ENCODE measurements at regions not wholly inside any gene's neighbourhood (a gene's known extent, or its start where the extent isn't known, plus 50 kb on each side); places are given as distances from the start of the nearest gene placed in this dataset.

- Histone ChIP-seq H2AFZ (ENCODE audit: low read length, unreplicated experiment) (no peak overlapping the region), H3K4me1 (ENCODE audit: control insufficient read depth, insufficient read depth, low read length, unreplicated experiment) (no peaks in the 10 kb centered on the region), H3K4me3 (ENCODE audit: low read depth, low read length) (no peak overlapping the region), H3K36me3 (ENCODE audit: insufficient read depth, low read length) (no peaks in the 10 kb centered on the region), H3K27me3 (ENCODE audit: insufficient read depth, low read length) (no peaks in the 10 kb centered on the region), H3K79me2 (ENCODE audit: control insufficient read depth, insufficient read depth, low read length, unreplicated experiment) (no peaks in the 10 kb centered on the region), H3K27ac (ENCODE audit: low read depth, low read length) (no peak overlapping the region)
These were observed 816.3 kb downstream of the DHX35 start for GRCh38 chr20:39778431-39778830.

GRCh38 chr20:39777610-39778009, 815.5 kb downstream of the DHX35 start:
- H3K4me1 ChIP-seq (ENCODE audit: control insufficient read depth, insufficient read depth, low read length, unreplicated experiment), result no peaks in the 10 kb centered on the region
- H3K27me3 ChIP-seq (ENCODE audit: insufficient read depth, low read length), result no peaks in the 10 kb centered on the region
- H3K4me3 ChIP-seq (ENCODE audit: low read depth, low read length), result no peak overlapping the region
- no peaks in the 10 kb centered on the region for H3K36me3 ChIP-seq (ENCODE audit: insufficient read depth, low read length)
- no peak overlapping the region for H2AFZ ChIP-seq (ENCODE audit: low read length, unreplicated experiment)
- H3K79me2 ChIP-seq (ENCODE audit: control insufficient read depth, insufficient read depth, low read length, unreplicated experiment), result no peaks in the 10 kb centered on the region
- H3K27ac ChIP-seq (ENCODE audit: low read depth, low read length), result no peak overlapping the region

GRCh38 chr20:39775110-39775509, 813.0 kb downstream of the DHX35 start:
- Histone ChIP-seq H3K79me2 (ENCODE audit: control insufficient read depth, insufficient read depth, low read length, unreplicated experiment) (no peaks in the 10 kb centered on the region), H3K4me3 (ENCODE audit: low read depth, low read length) (no peak overlapping the region), H3K36me3 (ENCODE audit: insufficient read depth, low read length) (no peaks in the 10 kb centered on the region), H3K4me1 (ENCODE audit: control insufficient read depth, insufficient read depth, low read length, unreplicated experiment) (no peaks in the 10 kb centered on the region), H2AFZ (ENCODE audit: low read length, unreplicated experiment) (no peak overlapping the region), H3K27me3 (ENCODE audit: insufficient read depth, low read length) (no peaks in the 10 kb centered on the region), H3K27ac (ENCODE audit: low read depth, low read length) (no peak overlapping the region)

GRCh38 chr20:39773380-39774000, 811.3 kb downstream of the DHX35 start:
- no peaks in the 10 kb centered on the region for H3K4me1 ChIP-seq (ENCODE audit: control insufficient read depth, insufficient read depth, low read length, unreplicated experiment)
- no peak overlapping the region for H3K4me3 ChIP-seq (ENCODE audit: low read depth, low read length)
- no peaks in the 10 kb centered on the region for H3K79me2 ChIP-seq (ENCODE audit: control insufficient read depth, insufficient read depth, low read length, unreplicated experiment)
- no peak overlapping the region for H2AFZ ChIP-seq (ENCODE audit: low read length, unreplicated experiment)
- no peaks in the 10 kb centered on the region for H3K27me3 ChIP-seq (ENCODE audit: insufficient read depth, low read length)
- H3K27ac ChIP-seq (ENCODE audit: low read depth, low read length), result no peak overlapping the region
- H3K36me3 ChIP-seq (ENCODE audit: insufficient read depth, low read length), result no peaks in the 10 kb centered on the region

- H3K36me3 ChIP-seq (ENCODE audit: insufficient read depth, low read length), result no peaks in the 10 kb centered on the region
- H2AFZ ChIP-seq (ENCODE audit: low read length, unreplicated experiment), result no peak overlapping the region
- H3K4me3 ChIP-seq (ENCODE audit: low read depth, low read length), result no peak overlapping the region
- H3K4me1 ChIP-seq (ENCODE audit: control insufficient read depth, insufficient read depth, low read length, unreplicated experiment), result no peaks in the 10 kb centered on the region
- H3K27ac ChIP-seq (ENCODE audit: low read depth, low read length), result no peak overlapping the region
- no peaks in the 10 kb centered on the region for H3K79me2 ChIP-seq (ENCODE audit: control insufficient read depth, insufficient read depth, low read length, unreplicated experiment)
- no peaks in the 10 kb centered on the region for H3K27me3 ChIP-seq (ENCODE audit: insufficient read depth, low read length)
These were observed 805.2 kb downstream of the DHX35 start for GRCh38 chr20:39767352-39767751.

GRCh38 chr20:39766333-39766732, 804.2 kb downstream of the DHX35 start:
- H3K36me3 ChIP-seq (ENCODE audit: insufficient read depth, low read length), result no peaks in the 10 kb centered on the region
- no peaks in the 10 kb centered on the region for H3K4me1 ChIP-seq (ENCODE audit: control insufficient read depth, insufficient read depth, low read length, unreplicated experiment)
- H2AFZ ChIP-seq (ENCODE audit: low read length, unreplicated experiment), result no peak overlapping the region
- no peaks in the 10 kb centered on the region for H3K79me2 ChIP-seq (ENCODE audit: control insufficient read depth, insufficient read depth, low read length, unreplicated experiment)
- H3K4me3 ChIP-seq (ENCODE audit: low read depth, low read length), result no peak overlapping the region
- H3K27ac ChIP-seq (ENCODE audit: low read depth, low read length), result no peak overlapping the region
- no peaks in the 10 kb centered on the region for H3K27me3 ChIP-seq (ENCODE audit: insufficient read depth, low read length)

- Histone ChIP-seq H3K27me3 (ENCODE audit: insufficient read depth, low read length) (no peaks in the 10 kb centered on the region), H2AFZ (ENCODE audit: low read length, unreplicated experiment) (no peak overlapping the region), H3K27ac (ENCODE audit: low read depth, low read length) (no peak overlapping the region), H3K4me1 (ENCODE audit: control insufficient read depth, insufficient read depth, low read length, unreplicated experiment) (no peaks in the 10 kb centered on the region), H3K36me3 (ENCODE audit: insufficient read depth, low read length) (no peaks in the 10 kb centered on the region), H3K79me2 (ENCODE audit: control insufficient read depth, insufficient read depth, low read length, unreplicated experiment) (no peaks in the 10 kb centered on the region), H3K4me3 (ENCODE audit: low read depth, low read length) (no peak overlapping the region)
These were observed 800.6 kb downstream of the DHX35 start for GRCh38 chr20:39762716-39763115.

GRCh38 chr20:39758876-39759275, 796.7 kb downstream of the DHX35 start:
- H3K36me3 ChIP-seq (ENCODE audit: insufficient read depth, low read length), result no peaks in the 10 kb centered on the region
- H3K4me3 ChIP-seq (ENCODE audit: low read depth, low read length), result no peak overlapping the region
- no peak overlapping the region for H2AFZ ChIP-seq (ENCODE audit: low read length, unreplicated experiment)
- no peaks in the 10 kb centered on the region for H3K27me3 ChIP-seq (ENCODE audit: insufficient read depth, low read length)
- H3K4me1 ChIP-seq (ENCODE audit: control insufficient read depth, insufficient read depth, low read length, unreplicated experiment), result no peaks in the 10 kb centered on the region
- no peak overlapping the region for H3K27ac ChIP-seq (ENCODE audit: low read depth, low read length)
- H3K79me2 ChIP-seq (ENCODE audit: control insufficient read depth, insufficient read depth, low read length, unreplicated experiment), result no peaks in the 10 kb centered on the region

- Histone ChIP-seq H3K36me3 (ENCODE audit: insufficient read depth, low read length) (no peaks in the 10 kb centered on the region), H3K27me3 (ENCODE audit: insufficient read depth, low read length) (no peaks in the 10 kb centered on the region), H2AFZ (ENCODE audit: low read length, unreplicated experiment) (no peak overlapping the region), H3K79me2 (ENCODE audit: control insufficient read depth, insufficient read depth, low read length, unreplicated experiment) (no peaks in the 10 kb centered on the region), H3K27ac (ENCODE audit: low read depth, low read length) (no peak overlapping the region), H3K4me1 (ENCODE audit: control insufficient read depth, insufficient read depth, low read length, unreplicated experiment) (no peaks in the 10 kb centered on the region), H3K4me3 (ENCODE audit: low read depth, low read length) (no peak overlapping the region)
These were observed 794.7 kb downstream of the DHX35 start for GRCh38 chr20:39756828-39757227.

GRCh38 chr20:39756369-39756768, 794.2 kb downstream of the DHX35 start:
- Histone ChIP-seq H3K27ac (ENCODE audit: low read depth, low read length) (no peak overlapping the region), H3K4me3 (ENCODE audit: low read depth, low read length) (no peak overlapping the region), H3K27me3 (ENCODE audit: insufficient read depth, low read length) (no peaks in the 10 kb centered on the region), H2AFZ (ENCODE audit: low read length, unreplicated experiment) (no peak overlapping the region), H3K79me2 (ENCODE audit: control insufficient read depth, insufficient read depth, low read length, unreplicated experiment) (no peaks in the 10 kb centered on the region), H3K36me3 (ENCODE audit: insufficient read depth, low read length) (no peaks in the 10 kb centered on the region), H3K4me1 (ENCODE audit: control insufficient read depth, insufficient read depth, low read length, unreplicated experiment) (no peaks in the 10 kb centered on the region)

GRCh38 chr20:39752262-39752876, 790.2 kb downstream of the DHX35 start:
- H3K27ac ChIP-seq (ENCODE audit: low read depth, low read length), result no peak overlapping the region
- no peak overlapping the region for H2AFZ ChIP-seq (ENCODE audit: low read length, unreplicated experiment)
- H3K4me3 ChIP-seq (ENCODE audit: low read depth, low read length), result no peak overlapping the region
- no peaks in the 10 kb centered on the region for H3K27me3 ChIP-seq (ENCODE audit: insufficient read depth, low read length)
- H3K79me2 ChIP-seq (ENCODE audit: control insufficient read depth, insufficient read depth, low read length, unreplicated experiment), result no peaks in the 10 kb centered on the region
- H3K36me3 ChIP-seq (ENCODE audit: insufficient read depth, low read length), result no peaks in the 10 kb centered on the region
- H3K4me1 ChIP-seq (ENCODE audit: control insufficient read depth, insufficient read depth, low read length, unreplicated experiment), result no peaks in the 10 kb centered on the region
